HG03378 (cell line): ENCODE measurements at regions not wholly inside any gene's neighbourhood (a gene's known extent, or its start where the extent isn't known, plus 50 kb on each side); places are given as distances from the start of the nearest gene placed in this dataset.
"Not testable (repeated sequence)": the region's sequence is repeated elsewhere in the genome, so short reads cannot be mapped to it uniquely, and the experiment has no call there.

Experiments
- ATAC-seq: cut with Tn5 transposase; IDR thresholded peaks from one replicate; pipeline ENCODE4 v1.9.1; 2021; ENCODE audit warnings: mild to moderate bottlenecking, moderate library complexity; ENCODE audit not compliant: unreplicated experiment

DNA sequence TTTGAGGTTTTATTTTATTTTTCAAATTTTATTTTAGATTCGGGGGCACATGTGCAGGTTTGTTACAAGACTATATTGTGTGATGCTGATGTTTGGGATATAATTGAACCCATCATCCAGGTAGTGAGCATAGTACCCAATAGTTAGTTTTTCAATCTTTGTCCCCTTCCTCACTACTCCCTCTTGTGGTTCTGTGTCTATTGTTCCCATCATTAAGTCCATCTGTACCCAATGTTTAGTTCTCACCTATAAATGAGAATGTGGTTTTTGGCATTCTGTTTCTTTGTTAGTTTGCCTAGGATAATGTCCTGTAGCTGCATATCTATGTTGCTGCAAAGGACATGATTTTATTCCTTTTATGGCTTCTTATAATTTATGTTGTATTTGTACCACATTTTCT, 767.2 kb upstream of the ADGRL3 start:
- no peak for ATAC-seq

GRCh38 chr4:60443068-60443467, 757.1 kb upstream of the ADGRL3 start:
- no peak for ATAC-seq

DNA sequence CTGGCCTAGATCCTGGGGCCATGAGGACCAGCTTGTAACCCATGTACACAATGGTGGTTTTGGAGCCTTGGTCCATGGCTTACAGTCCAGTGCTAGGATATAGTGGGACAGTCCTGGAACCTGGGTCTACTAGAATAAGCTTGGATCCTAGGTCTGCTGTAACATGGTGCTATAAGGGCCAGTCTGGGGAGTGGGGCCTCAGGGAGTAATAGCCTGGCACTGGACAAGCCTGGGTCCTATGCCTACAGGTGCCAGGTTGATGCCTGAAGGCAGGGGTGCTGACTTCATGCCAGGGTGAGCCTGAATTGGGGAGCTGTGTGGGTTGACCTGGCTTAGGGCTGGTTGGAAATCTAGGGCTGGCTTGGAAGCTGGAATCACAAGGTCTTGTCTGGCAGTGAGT, 756.3 kb upstream of the ADGRL3 start:
- no peak for ATAC-seq

- ATAC-seq: no peak
Observed at GRCh38 chr4:60450054-60450453, 750.1 kb upstream of the ADGRL3 start.

DNA sequence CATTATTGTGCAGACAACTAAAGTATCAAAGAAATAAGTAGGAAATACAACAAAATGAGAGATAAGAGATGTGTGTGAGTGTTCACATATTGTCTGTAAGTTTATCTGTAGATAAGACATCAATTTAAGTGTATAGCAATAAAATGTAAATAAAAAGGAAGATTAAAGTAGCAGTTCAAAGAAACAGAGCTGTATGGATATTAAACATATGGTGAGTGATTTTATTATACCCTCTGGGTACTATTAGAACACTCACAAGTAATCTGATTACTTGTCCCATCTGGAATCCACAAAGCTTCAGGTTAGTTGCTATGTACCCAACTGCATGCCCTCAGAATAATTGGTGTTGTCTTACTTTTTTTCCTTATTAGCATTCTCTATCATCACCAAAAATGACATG, 747.9 kb upstream of the ADGRL3 start:
- ATAC-seq: no peak

- no peak for ATAC-seq
Observed at GRCh38 chr4:60455380-60455779, 744.7 kb upstream of the ADGRL3 start.

DNA sequence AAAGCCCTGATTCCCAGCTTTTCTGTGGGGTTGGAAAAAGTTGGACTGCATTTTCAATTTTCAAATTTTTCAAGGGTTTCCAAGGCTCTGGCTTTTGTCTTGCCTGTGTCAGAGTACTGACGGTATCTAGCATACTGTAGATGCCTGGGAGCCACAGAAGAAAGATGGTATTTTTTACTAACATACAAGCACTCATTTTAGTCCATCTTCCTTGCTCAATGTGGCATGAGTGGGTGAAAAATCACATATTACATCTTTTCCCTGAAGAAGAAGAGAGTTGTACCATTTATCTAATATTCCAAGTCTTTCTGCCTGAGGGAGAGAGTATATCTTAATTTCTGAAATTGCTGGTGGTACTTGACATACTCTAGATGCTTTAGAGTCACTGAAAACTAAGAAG, 738.6 kb upstream of the ADGRL3 start:
- ATAC-seq: no peak

DNA sequence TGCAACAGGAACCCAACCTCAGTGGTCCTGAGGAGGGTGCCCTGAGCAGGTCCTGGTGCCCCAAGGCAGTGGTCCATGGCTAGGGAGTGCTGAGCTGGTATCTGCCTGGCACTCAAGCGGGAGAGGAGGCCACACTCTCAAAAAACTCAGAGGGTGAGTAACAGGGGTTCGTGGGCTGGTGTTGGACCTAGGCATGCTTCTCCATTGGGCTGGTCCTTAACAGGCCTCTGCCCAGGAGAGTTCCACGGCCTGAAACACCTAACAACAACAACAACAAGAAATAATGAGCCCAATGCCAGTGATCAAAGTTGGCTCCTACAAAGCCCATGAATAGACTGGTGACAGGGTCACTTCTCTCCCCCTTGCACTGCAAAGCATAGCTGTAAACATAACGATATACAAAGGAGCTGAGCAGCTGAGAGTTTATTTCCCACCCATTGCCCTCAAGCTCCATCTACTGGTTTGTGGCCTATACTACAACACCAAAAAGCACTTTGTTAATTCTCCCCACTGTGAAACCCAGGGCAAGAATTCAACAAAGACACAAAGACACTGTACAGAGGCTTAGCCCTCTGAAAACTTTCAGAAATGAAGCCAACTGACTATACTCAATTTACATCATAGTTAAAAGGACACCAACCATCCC, 736.1 kb upstream of the ADGRL3 start:
- no peak for ATAC-seq

GRCh38 chr4:60482921-60483351, 717.2 kb upstream of the ADGRL3 start:
- no peak for ATAC-seq

DNA sequence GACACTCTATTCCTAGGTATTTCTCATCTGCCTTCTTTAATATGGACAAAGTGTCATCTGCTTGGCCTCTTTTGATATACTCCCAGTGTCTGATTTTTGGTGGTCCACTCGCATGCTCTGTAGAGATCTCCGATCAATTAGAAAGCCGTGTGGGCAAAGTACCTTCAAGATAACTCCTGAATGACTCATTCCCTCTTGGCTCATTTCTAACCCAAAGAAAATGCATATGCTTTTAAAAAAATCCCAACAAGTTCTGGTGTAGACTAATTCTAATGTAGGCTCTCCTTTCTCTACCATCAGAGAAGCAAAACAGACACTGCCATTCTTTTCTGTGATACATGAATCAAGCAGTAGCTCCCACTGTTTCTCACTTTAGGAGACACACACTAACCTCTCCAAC, 714.9 kb upstream of the ADGRL3 start:
- ATAC-seq: no peak

GRCh38 chr4:60487118-60487761, 712.9 kb upstream of the ADGRL3 start:
- not testable (repeated sequence) for ATAC-seq

- no peak for ATAC-seq
Observed at GRCh38 chr4:60500810-60501209, 699.3 kb upstream of the ADGRL3 start.

DNA sequence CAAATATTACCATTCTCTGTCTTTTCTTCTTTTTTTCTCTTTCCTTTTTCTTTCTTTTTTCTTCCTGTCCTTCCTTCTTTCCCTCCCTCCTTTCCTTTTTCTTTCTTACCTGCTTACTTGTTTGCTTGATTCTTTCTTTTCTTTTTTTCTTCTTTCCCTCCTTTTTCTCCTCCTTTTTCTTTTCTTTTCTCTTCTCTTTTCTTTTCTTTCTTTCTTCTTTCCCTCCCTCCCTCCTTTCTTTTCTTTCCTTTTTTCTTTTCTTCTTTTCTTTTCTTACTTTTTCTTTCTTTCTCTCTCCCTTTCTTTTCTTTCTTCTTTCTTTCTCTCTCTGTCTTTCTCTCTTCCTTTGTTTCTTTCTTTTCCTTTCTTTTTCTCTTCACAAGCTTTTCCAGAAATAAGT, 697.4 kb upstream of the ADGRL3 start:
- ATAC-seq: no peak

GRCh38 chr4:60506061-60506460, 694.1 kb upstream of the ADGRL3 start:
- ATAC-seq: no peak

GRCh38 chr4:60522265-60522664, 677.9 kb upstream of the ADGRL3 start:
- ATAC-seq: no peak

GRCh38 chr4:60531776-60532379, 668.2 kb upstream of the ADGRL3 start:
- no peak for ATAC-seq

DNA sequence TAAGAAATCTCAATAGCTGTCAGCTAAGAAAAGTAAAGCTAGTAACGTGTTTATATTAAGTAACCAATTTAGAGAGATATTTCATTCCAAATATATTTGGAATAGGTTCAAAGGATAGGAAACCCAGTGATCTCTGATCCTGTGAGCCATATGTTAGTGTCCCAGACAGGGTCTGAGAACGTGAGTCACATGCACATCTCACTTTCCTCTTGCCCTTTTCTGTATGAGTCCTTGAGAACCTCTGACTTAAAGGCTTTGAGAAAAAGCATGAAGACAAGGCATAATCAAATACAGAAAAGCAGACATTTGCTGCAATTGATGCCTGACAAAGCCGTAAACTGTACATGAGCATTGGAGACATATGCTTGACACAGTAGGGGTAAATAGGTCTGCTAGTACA, 655.1 kb upstream of the ADGRL3 start:
- no peak for ATAC-seq

DNA sequence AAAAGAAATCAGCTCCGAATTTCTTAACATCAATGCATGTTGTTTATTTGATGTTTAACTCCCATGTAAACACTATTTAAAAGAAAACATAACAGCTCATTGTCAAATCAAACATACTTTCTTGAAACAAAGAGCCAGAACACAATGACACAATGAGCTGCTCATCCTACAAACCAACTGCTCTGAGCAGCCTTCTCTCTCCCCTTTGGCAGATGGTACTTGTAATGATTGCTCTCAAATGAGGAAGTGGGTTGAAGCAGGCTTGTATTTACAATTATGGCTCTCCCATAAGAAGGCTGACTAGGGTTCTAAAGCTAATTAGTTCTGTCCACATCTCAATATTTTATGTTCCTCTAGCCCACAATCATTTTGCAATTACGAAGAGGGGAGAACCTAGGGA, 637.8 kb upstream of the ADGRL3 start:
- no peak for ATAC-seq

DNA sequence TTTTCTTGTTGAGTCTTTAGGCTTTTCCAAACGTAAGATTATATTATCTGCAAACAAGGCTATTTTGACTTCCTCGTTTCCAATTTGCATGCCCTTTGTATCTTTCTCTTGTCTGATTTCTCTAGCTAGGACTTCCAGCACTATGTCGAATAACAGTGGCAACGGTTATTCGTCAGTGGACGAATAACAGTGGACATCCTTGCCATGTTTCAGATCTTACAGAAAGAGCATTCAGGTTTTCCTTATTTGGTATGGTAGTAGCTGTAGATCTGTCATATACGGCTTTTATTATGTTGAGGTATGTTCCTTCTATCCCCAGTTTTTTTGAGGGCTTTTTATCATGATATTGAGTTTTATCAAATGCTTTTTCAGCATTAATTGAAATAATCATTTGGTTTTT, 634.6 kb upstream of the ADGRL3 start:
- no peak for ATAC-seq

DNA sequence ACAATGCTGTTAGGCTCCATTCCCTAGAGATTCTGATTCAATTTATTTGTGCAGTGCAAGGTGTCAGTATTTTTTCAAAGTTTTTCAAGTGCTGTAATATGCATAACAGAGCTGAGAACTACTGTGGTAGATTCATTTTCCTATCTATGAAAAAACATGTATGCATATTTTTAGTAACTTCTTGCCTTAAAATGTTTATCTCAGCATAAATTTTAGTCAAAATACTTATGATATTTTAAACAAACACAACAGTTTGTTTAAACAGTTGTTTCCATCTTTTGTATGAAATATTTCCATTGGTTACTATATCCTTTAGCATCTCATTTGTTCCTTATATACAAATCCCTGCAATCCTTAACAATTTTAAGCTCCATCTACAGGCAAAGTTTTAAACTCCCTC, 624.8 kb upstream of the ADGRL3 start:
- ATAC-seq: no peak

DNA sequence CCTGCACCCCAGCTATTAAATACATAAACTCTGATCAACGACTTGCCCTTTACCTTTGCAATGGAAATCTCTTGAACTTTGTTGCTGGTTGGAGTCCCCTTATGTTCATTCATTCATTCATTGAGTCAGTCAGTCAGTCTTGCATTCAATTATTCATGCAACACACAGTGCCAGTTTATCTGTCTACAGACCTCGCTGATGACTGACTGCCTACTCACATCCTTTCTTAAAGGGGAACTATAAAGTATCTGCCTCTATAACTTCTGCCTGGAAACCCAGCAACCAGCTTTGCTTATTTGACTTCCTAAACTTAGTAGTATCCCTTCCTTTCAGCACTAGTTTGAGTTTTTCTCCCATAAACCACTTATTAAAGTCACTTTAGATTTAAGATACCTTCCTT, 620.8 kb upstream of the ADGRL3 start:
- no peak for ATAC-seq

DNA sequence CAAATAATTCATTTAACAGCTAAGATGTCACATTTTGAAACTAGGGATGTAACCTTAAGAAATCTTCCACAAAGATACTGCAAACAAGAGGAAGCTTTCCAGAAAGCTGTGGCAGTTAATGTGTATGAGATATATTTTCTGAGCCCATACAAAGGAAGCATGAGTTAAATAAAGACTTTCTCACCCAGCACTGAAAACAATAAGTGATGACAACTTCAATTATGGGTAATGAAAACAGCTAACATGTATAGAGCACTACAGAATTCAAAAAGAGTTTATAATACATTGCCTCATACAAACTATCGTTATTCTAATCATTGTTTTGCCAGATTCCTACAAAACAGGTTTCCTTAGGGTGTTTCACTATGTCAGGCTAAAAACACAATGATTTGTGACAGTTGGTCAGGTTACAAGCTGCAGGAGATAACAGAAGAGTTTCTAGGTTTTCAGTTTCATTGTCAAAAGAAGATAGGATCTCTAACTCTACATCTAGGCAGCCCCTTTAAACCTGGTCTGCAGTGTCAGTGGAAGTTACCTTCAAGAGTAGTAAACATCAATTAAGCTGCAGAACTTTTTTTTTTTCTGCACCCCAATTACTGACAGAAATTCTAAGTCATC, 618.1 kb upstream of the ADGRL3 start:
- no peak for ATAC-seq
